Activated CD4-positive, alpha-beta T cell treated with anti-CD3 and anti-CD28 coated beads for 1 hour (primary cell): ENCODE measurements at regions not wholly inside any gene's neighbourhood (a gene's known extent, or its start where the extent isn't known, plus 50 kb on each side); places are given as distances from the start of the nearest gene placed in this dataset.
"Not testable (repeated sequence)": the region's sequence is repeated elsewhere in the genome, so short reads cannot be mapped to it uniquely, and the experiment has no call there.

Experiments
- DNase-seq: peaks from one replicate; pipeline ENCODE4 v3.0.0-alpha.2; 2020

DNA sequence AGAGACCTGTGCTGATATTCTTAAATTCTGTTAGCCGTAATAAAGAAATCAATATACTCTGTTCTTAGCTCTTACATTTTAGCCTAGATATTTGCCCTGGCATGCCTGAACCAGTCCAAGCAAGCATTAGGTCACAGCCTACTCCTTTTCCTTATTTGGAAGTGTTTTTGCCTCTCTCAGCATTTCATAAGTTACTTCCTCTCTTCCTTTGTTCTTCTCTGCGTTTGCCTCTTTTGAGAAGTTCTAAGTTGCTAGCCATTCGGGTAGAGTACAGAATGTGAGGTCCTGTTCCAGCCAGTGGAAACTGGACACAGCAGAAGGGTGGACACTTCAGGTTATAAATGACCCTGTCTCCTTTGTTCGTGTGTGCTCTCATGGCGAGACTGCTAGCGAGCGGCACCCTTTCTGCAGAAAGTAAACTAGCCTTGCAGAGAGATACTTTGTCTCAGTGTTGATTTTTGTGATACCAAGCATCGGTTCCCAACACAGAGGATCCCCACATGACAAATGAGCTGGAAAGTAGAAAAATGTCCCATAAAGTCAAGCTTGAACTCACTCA, 75.0 kb upstream of the FAM153A start:
- not testable (repeated sequence) for DNase-seq

DNA sequence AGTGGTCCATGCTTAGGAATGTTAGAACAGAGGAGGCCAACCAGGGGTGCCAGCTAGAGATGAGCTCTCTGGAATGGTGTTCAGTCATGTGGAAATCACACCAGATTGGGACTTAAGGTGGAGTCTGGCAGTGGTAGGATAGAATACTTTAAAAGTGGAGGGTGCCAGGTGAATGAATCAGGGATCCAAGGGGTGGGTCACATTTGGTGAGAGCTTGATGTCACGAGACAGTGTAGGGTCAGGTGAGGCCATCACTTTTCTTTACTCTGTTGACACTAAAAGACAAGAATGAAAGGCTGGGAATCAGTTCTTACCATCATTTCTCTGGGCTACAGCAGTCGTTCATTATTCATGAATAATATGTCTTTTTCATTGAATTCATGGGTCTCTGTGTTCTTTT, 73.8 kb upstream of the FAM153A start:
- DNase-seq: not testable (repeated sequence)

DNA sequence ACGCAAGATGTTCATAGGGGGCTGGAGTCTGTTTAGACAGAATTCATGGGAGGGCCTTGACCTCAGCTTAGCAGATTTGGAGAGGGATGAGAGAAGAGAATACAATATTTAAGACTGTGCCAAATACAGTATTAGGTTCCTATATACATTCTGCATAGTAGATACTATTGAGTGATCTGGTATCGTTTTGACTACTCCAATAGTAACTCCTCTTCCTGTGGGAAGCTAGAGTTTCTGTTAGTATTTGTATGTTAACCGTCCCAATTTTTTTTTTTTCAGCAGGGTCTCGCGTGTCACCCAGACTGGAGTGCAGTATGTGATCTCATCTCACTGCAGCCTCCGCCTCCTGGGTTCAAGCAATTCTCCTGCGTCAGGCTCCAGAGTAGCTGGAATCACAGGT, 65.2 kb upstream of the FAM153A start:
- DNase-seq: not testable (repeated sequence)

DNA sequence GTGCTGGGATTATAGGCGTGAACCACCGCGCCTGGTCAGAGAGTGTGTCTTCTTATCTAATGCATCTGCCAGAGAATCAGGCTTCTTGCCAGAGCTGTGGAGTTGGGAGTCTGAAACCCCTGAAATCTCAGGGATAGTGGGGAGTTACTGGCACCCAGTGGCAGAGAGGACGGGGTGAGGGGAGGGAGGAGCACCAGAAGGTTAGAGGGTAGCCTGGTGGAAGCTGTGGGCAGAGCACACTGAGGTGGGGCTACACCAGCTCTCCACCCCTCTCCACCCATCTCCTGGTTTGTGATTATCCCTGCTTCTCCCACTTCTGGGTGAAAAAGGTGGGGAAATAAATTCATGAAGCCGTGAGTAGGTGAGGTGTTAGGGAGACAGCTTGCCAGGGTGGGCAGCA, 63.9 kb upstream of the FAM153A start:
- not testable (repeated sequence) for DNase-seq

DNA sequence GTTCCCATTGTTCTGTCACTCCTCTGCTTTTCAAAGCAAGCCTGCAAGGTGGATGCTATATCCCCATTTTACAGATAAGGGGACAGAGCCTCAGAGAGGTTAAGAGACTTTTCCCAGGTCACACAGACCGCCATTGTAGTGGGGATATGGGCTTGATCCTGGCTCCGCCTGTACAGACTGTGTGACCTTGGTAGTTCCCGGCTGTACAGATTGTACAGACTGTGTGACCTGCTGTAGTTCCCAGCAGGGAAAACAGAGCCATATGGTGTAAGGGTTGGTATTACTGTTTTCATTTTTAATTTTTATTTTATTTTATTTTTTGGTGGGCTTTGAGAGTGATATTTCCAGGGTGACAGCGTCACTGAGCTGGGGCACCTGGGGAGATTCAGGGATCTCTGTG, 63.2 kb upstream of the FAM153A start:
- DNase-seq: not testable (repeated sequence)

DNA sequence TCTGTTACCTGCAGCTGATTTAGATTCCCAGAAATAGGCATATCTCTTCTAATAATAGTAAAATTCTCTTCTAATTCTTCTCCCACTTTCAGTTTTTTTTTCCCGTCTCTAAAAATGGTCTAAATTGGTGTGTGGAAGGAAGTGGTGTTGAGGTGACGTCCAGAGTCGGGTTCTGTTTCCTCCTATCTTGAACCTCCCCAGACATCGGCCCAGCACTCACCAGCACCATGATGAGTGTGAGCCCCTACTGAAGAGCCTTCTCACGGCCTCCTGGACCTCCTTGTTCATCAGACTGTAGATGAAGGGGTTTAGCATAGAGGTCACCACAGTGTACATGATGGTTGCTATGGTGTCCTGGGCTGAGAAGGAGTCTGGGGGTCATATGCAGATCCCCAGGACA, 53.5 kb upstream of the FAM153A start:
- DNase-seq: not testable (repeated sequence)
